ENCODE measurements at regions not wholly inside any gene's neighbourhood (a gene's known extent, or its start where the extent isn't known, plus 50 kb on each side); places are given as distances from the start of the nearest gene placed in this dataset.
"Not testable (repeated sequence)": the region's sequence is repeated elsewhere in the genome, so short reads cannot be mapped to it uniquely, and the experiment has no call there.

DNA sequence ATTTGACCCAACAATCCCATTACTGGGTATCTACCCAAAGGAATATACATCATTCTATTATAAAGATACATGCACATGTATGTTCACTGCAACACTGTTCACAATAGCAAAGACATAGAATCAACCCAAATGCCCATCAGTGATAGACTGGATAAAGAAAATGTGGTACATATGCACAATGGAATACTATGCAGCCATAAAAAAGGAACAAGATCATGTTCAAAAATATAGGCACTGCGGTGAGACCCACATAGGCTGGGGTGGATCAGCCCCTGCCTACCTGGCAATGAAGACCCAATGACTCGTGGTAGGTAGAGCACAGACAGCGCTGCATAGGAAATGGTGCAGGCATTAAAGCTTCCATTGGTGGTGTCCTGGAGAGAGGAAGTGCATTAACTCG, 88.6 kb upstream of the NFIL3 start:
- TF ChIP-seq, protein P1, sequence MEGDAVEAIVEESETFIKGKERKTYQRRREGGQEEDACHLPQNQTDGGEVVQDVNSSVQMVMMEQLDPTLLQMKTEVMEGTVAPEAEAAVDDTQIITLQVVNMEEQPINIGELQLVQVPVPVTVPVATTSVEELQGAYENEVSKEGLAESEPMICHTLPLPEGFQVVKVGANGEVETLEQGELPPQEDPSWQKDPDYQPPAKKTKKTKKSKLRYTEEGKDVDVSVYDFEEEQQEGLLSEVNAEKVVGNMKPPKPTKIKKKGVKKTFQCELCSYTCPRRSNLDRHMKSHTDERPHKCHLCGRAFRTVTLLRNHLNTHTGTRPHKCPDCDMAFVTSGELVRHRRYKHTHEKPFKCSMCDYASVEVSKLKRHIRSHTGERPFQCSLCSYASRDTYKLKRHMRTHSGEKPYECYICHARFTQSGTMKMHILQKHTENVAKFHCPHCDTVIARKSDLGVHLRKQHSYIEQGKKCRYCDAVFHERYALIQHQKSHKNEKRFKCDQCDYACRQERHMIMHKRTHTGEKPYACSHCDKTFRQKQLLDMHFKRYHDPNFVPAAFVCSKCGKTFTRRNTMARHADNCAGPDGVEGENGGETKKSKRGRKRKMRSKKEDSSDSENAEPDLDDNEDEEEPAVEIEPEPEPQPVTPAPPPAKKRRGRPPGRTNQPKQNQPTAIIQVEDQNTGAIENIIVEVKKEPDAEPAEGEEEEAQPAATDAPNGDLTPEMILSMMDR (IDR thresholded peaks at IDR 0.05), result not testable (repeated sequence)
- TF ChIP-seq EZH2 (IDR thresholded peaks at IDR 0.05; ENCODE audit: borderline replicate concordance, insufficient read depth, low read depth, low read length, poor library complexity, severe bottlenecking), result not testable (repeated sequence)
